ENCODE measurements at regions not wholly inside any gene's neighbourhood (a gene's known extent, or its start where the extent isn't known, plus 50 kb on each side); places are given as distances from the start of the nearest gene placed in this dataset.

GRCh38 chr10:32197423-32197822, 141.2 kb upstream of the KIF5B start:
- H3K4me2 ChIP-seq (ENCODE audit: low read depth, low read length), result no peak overlapping the region
- CTCF ChIA-PET (ENCODE audit: low intra/inter-chr PET ratio, low total read pairs), result no interaction called here
- POLR2A ChIA-PET, result no interaction called here

GRCh38 chr10:32190890-32191491, 134.8 kb upstream of the KIF5B start:
- peak; percentile 26; the same call in 1 of the 3 replicates for ATAC-seq

More at GRCh38 chr10:32197423-32197822, 141.2 kb upstream of the KIF5B start:
- Histone ChIP-seq H3K79me2 (ENCODE audit: insufficient read depth, low read length) (no peaks in the 10 kb centered on the region), H3K36me3 (replicated peaks in 1 of 2; ENCODE audit: control insufficient read depth in 1 of 2, insufficient read depth in 2 of 2, low read length in 2 of 2) (no peaks in the 10 kb centered on the region), H2AFZ (ENCODE audit: low read length) (no peak overlapping the region), H3K4me1 (ENCODE audit: insufficient read depth, low read length) (peaks cover 24% of the 10 kb centered on the region), H4K20me1 (ENCODE audit: insufficient read depth, low read length) (no peaks in the 10 kb centered on the region), H3K27ac (ENCODE audit: extremely low read length, insufficient read depth, low read length) (no peak overlapping the region), H3K9ac (ENCODE audit: insufficient read depth, low read depth, low read length) (no peak overlapping the region), H3K4me3 (replicated peaks in 1 of 3; ENCODE audit: insufficient read depth in 1 of 3, low read depth in 2 of 3, low read length in 3 of 3) (no peak overlapping the region), H3K27me3 (ENCODE audit: control insufficient read depth in 1 of 2, insufficient read depth in 2 of 2, low read length in 2 of 2) (no peaks in the 10 kb centered on the region), H3K9me3 (ENCODE audit: low read length) (no peaks in the 10 kb centered on the region)
- BruUV-seq (replicated peaks), result no TSS peak
- in situ Hi-C loops (cut with HindIII; ENCODE audit: extremely low pct_ligation_motif_present, low pct_unique_long_range_greater_than_20kb), result no loop called here
- 19% methylated on average over 5 of the region's 5 CpGs for WGBS (ENCODE audit: low lambda C conversion rate)
- TF ChIP-seq GTF2F1 (IDR thresholded peaks at IDR 0.05; ENCODE audit: low read length) (no peak), POLR2AphosphoS2 (IDR thresholded peaks at IDR 0.05; ENCODE audit: low read depth, low read length) (no peak), RAD21 (CRISPR knock-in tag; IDR thresholded peaks at IDR 0.05) (no peak), KLF15 (CRISPR knock-in tag; IDR thresholded peaks at IDR 0.05; ENCODE audit: borderline replicate concordance) (no peak), AGO1 (IDR thresholded peaks at IDR 0.05; ENCODE audit: low read depth, low read length, poor library complexity, severe bottlenecking) (no peak), ZNF3 (CRISPR knock-in tag; IDR thresholded peaks at IDR 0.05) (no peak)
- no peak for ATAC-seq
- FAIRE-seq, result no peak
- intact Hi-C loops (cut with micrococcal nuclease; ENCODE audit: unreplicated experiment), result loop anchor here (10.0 kb wide), 1 partner anchor 1473 kb away; no protein-coding TSS in a partner anchor
- no peak for DNase-seq (ENCODE audit: low spot score)

More at GRCh38 chr10:32190890-32191491, 134.8 kb upstream of the KIF5B start:
- no TSS peak for BruUV-seq (replicated peaks)
- CTCF ChIA-PET (ENCODE audit: low intra/inter-chr PET ratio, low total read pairs), result interaction anchor here (0.9 to 1.6 kb wide), 2 partner anchors 16 to 176 kb away, joined by 3 to 11 read pairs; no protein-coding TSS in a partner anchor
- Histone ChIP-seq H3K27ac (ENCODE audit: extremely low read length, insufficient read depth, low read length) (no peak overlapping the region), H3K4me3 (replicated peaks in 1 of 3; ENCODE audit: insufficient read depth in 1 of 3, low read depth in 2 of 3, low read length in 3 of 3) (no peak overlapping the region), H4K20me1 (ENCODE audit: insufficient read depth, low read length) (no peaks in the 10 kb centered on the region), H3K27me3 (ENCODE audit: control insufficient read depth in 1 of 2, insufficient read depth in 2 of 2, low read length in 2 of 2) (no peaks in the 10 kb centered on the region), H3K79me2 (ENCODE audit: insufficient read depth, low read length) (no peaks in the 10 kb centered on the region), H3K36me3 (replicated peaks in 1 of 2; ENCODE audit: control insufficient read depth in 1 of 2, insufficient read depth in 2 of 2, low read length in 2 of 2) (no peaks in the 10 kb centered on the region), H3K9ac (ENCODE audit: insufficient read depth, low read depth, low read length) (no peak overlapping the region), H3K4me1 (ENCODE audit: insufficient read depth, low read length) (peaks cover 28% of the 10 kb centered on the region), H3K9me3 (ENCODE audit: low read length) (no peaks in the 10 kb centered on the region), H2AFZ (ENCODE audit: low read length) (no peak overlapping the region), H3K4me2 (ENCODE audit: low read depth, low read length) (peak overlapping the region; percentile 38; the same call in 1 of the 2 replicates)
- FAIRE-seq (peak; percentile 18), DNase-seq (ENCODE audit: low spot score) (peak; percentile 25)
- POLR2A ChIA-PET, result no interaction called here
- in situ Hi-C loops (cut with HindIII; ENCODE audit: extremely low pct_ligation_motif_present, low pct_unique_long_range_greater_than_20kb), result no loop called here
- TF ChIP-seq STAG1 (CRISPR knock-in tag; IDR thresholded peaks at IDR 0.05) (peak; percentile 42), ZFAT (CRISPR knock-in tag; conservative IDR thresholded peaks at IDR 0.05) (no peak), MIXL1 (CRISPR knock-in tag; IDR thresholded peaks at IDR 0.05) (0 out of 2 replicates have a peak, but pooled peaks have one; percentile 21)
- TF ChIP-seq, protein P1, sequence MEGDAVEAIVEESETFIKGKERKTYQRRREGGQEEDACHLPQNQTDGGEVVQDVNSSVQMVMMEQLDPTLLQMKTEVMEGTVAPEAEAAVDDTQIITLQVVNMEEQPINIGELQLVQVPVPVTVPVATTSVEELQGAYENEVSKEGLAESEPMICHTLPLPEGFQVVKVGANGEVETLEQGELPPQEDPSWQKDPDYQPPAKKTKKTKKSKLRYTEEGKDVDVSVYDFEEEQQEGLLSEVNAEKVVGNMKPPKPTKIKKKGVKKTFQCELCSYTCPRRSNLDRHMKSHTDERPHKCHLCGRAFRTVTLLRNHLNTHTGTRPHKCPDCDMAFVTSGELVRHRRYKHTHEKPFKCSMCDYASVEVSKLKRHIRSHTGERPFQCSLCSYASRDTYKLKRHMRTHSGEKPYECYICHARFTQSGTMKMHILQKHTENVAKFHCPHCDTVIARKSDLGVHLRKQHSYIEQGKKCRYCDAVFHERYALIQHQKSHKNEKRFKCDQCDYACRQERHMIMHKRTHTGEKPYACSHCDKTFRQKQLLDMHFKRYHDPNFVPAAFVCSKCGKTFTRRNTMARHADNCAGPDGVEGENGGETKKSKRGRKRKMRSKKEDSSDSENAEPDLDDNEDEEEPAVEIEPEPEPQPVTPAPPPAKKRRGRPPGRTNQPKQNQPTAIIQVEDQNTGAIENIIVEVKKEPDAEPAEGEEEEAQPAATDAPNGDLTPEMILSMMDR (CRISPR knock-in tag; IDR thresholded peaks at IDR 0.05), result peak; percentile 49
- intact Hi-C loops (cut with micrococcal nuclease; ENCODE audit: unreplicated experiment), result loop anchor here (2.0 to 10.0 kb wide), 3 partner anchors 16 to 1466 kb away; partner anchors contain the start of gene KIF5B
